ENCODE measurements at regions not wholly inside any gene's neighbourhood (a gene's known extent, or its start where the extent isn't known, plus 50 kb on each side); places are given as distances from the start of the nearest gene placed in this dataset.

GRCh38 chr9:86997156-86997555 is 49.9 kb upstream of the GAS1 start:
- TF ChIP-seq, protein P1, sequence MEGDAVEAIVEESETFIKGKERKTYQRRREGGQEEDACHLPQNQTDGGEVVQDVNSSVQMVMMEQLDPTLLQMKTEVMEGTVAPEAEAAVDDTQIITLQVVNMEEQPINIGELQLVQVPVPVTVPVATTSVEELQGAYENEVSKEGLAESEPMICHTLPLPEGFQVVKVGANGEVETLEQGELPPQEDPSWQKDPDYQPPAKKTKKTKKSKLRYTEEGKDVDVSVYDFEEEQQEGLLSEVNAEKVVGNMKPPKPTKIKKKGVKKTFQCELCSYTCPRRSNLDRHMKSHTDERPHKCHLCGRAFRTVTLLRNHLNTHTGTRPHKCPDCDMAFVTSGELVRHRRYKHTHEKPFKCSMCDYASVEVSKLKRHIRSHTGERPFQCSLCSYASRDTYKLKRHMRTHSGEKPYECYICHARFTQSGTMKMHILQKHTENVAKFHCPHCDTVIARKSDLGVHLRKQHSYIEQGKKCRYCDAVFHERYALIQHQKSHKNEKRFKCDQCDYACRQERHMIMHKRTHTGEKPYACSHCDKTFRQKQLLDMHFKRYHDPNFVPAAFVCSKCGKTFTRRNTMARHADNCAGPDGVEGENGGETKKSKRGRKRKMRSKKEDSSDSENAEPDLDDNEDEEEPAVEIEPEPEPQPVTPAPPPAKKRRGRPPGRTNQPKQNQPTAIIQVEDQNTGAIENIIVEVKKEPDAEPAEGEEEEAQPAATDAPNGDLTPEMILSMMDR (IDR thresholded peaks at IDR 0.05 in 8 of 11, conservative IDR thresholded peaks at IDR 0.05 in 3 of 11) = no peak
- TF ChIP-seq POLR2AphosphoS5 (IDR thresholded peaks at IDR 0.05) (no peak), POLR2A (IDR thresholded peaks at IDR 0.05) (no peak)
